ENCODE measurements at regions not wholly inside any gene's neighbourhood (a gene's known extent, or its start where the extent isn't known, plus 50 kb on each side); places are given as distances from the start of the nearest gene placed in this dataset.

DNA sequence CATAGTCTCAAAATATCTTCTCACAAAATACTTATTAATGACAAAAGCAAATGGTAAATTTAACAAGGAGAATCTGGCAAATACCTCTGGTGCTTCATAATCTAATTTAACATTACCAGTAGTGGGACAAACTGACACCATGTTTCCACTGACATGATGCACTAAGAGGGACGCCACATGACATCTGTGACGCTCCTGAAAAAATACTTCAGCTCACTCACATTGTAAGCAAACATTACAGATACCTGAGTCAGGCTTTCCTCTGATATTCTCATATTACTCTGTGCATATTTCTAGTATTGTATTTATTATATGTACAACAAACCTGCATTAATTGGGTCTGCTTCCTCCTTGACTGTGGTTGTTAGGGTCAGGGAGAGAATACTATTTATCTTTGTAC is 56.7 kb upstream of the OSMR start:
- no peak overlapping the region for H3K27ac ChIP-seq
- intact Hi-C loops (cut with DNase I; ENCODE audit: low total_unique reads): no loop called here
- 90 to 98% (median 96%) methylated on average over 2 of the region's 2 CpGs for WGBS, 5 donors
- peaks cover 0 to 6% (median 0%) of the 10 kb centered on the region in 4 donors for H3K9me3 ChIP-seq
- no peak for DNase-seq
- TF ChIP-seq, protein P1, sequence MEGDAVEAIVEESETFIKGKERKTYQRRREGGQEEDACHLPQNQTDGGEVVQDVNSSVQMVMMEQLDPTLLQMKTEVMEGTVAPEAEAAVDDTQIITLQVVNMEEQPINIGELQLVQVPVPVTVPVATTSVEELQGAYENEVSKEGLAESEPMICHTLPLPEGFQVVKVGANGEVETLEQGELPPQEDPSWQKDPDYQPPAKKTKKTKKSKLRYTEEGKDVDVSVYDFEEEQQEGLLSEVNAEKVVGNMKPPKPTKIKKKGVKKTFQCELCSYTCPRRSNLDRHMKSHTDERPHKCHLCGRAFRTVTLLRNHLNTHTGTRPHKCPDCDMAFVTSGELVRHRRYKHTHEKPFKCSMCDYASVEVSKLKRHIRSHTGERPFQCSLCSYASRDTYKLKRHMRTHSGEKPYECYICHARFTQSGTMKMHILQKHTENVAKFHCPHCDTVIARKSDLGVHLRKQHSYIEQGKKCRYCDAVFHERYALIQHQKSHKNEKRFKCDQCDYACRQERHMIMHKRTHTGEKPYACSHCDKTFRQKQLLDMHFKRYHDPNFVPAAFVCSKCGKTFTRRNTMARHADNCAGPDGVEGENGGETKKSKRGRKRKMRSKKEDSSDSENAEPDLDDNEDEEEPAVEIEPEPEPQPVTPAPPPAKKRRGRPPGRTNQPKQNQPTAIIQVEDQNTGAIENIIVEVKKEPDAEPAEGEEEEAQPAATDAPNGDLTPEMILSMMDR (IDR thresholded peaks at IDR 0.05): no peak
- TF ChIP-seq POLR2AphosphoS5 (IDR thresholded peaks at IDR 0.05) (no peak), EP300 (IDR thresholded peaks at IDR 0.05) (no peak), POLR2A (IDR thresholded peaks at IDR 0.05) (no peak)
- peaks cover 0 to 1% (median under 1%) of the 10 kb centered on the region in 4 donors for H3K4me1 ChIP-seq
- H3K36me3 ChIP-seq: no peaks in the 10 kb centered on the region
- H3K27me3 ChIP-seq: no peaks in the 10 kb centered on the region
- no peak overlapping the region for H3K4me3 ChIP-seq

DNA sequence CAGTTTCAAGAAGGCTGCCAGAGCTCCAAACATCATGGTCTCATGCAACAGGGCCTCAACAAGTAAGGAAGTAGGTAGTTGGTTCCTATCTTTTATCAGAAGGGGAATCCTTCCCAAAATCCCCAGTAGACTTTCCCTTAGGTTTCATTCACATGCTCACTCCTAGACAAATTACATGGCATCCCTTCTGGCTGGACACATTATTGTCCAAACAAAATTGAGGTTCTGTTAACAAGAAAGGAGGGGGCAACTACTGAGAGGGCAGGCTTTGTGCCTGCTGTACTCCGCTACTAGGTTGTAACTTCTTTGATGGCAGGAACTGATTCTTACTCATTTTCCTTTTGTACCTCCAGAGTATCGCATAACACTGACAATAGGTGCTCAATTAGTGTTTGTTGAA is 56.0 kb upstream of the OSMR start:
- H3K4me1 ChIP-seq: no peaks in the 10 kb centered on the region
- TF ChIP-seq, protein P1 (IDR thresholded peaks at IDR 0.05): no peak
- no peak for TF ChIP-seq EP300 (IDR thresholded peaks at IDR 0.05)
- WGBS, 5 donors: 89 to 94% (median 90%) methylated on average over 2 of the region's 2 CpGs
- DNase-seq: no peak
- peaks cover 0 to 6% (median 0%) of the 10 kb centered on the region in 4 donors for H3K9me3 ChIP-seq
- no peak overlapping the region for H3K4me3 ChIP-seq
- H3K36me3 ChIP-seq: no peaks in the 10 kb centered on the region
- no peaks in the 10 kb centered on the region for H3K27me3 ChIP-seq
- intact Hi-C loops (cut with DNase I; ENCODE audit: low total_unique reads): no loop called here
- H3K27ac ChIP-seq: no peak overlapping the region

DNA sequence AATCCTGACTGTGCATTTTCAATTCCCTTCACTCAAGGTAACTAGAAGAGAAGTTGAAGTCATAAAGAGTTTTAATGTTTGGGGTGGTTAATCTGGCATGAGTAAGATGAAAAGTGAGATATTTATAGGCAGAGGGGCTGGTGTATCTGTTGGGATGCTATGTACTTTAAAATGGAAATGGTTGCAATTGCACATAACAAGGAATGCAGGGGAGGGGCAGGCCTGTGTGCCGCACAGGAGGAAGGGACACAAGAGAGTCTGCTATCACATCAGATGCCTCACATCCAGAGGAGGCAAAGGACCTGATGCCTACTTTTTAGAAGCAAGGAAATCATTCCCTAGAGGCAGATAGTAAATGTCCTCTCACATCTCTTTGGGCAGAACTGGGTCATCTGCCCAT is 55.5 kb upstream of the OSMR start:
- no peak overlapping the region for H3K27ac ChIP-seq
- intact Hi-C loops (cut with DNase I; ENCODE audit: low total_unique reads): no loop called here

DNA sequence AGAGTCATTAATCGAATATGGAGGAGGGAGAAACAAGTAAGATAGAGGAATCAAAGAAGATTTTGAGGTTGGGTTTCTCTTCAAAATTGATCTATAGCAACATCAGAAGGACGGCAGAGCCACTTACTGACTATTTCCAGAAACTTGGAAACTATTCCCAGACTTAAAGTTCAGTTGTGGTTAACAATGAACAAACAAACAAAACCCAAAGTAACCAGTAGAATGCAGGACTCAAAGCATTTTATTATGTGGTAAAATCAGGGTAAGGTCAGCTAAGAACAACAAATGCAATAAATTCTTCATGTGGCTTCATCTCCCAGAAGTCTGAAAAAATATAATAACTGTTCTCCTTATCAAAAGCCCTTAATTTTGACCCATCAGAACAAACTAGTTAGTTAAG is 54.9 kb upstream of the OSMR start:
- H3K36me3 ChIP-seq: no peaks in the 10 kb centered on the region
- no peak for DNase-seq
- TF ChIP-seq, protein P1 (IDR thresholded peaks at IDR 0.05): no peak
- TF ChIP-seq POLR2AphosphoS5 (IDR thresholded peaks at IDR 0.05): no peak
- TF ChIP-seq POLR2A (IDR thresholded peaks at IDR 0.05): no peak
- no peak for TF ChIP-seq EP300 (IDR thresholded peaks at IDR 0.05)
- no peaks in the 10 kb centered on the region for H3K27me3 ChIP-seq
- WGBS, 5 donors: 58 to 73% (median 66%) methylated on average over 2 of the region's 2 CpGs
- H3K4me1 ChIP-seq: no peaks in the 10 kb centered on the region
- H3K27ac ChIP-seq: no peak overlapping the region
- H3K9me3 ChIP-seq: peaks cover 0 to 6% (median 0%) of the 10 kb centered on the region in 4 donors
- H3K4me3 ChIP-seq: no peak overlapping the region
- intact Hi-C loops (cut with DNase I; ENCODE audit: low total_unique reads): no loop called here

More for the DNA sequence above, 55.5 kb upstream of the OSMR start:
- Histone ChIP-seq H3K27me3 (no peaks in the 10 kb centered on the region), H3K9me3 (peaks cover 0 to 6% (median 0%) of the 10 kb centered on the region in 4 donors), H3K4me3 (no peak overlapping the region), H3K4me1 (no peaks in the 10 kb centered on the region), H3K36me3 (no peaks in the 10 kb centered on the region)
- DNase-seq: no peak
- TF ChIP-seq POLR2AphosphoS5 (IDR thresholded peaks at IDR 0.05): no peak
- TF ChIP-seq, protein P1 (IDR thresholded peaks at IDR 0.05): no peak
- TF ChIP-seq EP300 (IDR thresholded peaks at IDR 0.05): no peak
- TF ChIP-seq POLR2A (IDR thresholded peaks at IDR 0.05): no peak
- WGBS, 5 donors: 90 to 100% (median 94%) methylated on average over 1 of the region's 1 CpG
